MV-4-11 (cell line): ENCODE measurements at regions not wholly inside any gene's neighbourhood (a gene's known extent, or its start where the extent isn't known, plus 50 kb on each side); places are given as distances from the start of the nearest gene placed in this dataset.
A peak's percentile ranks its signal among the peaks of the same experiment; 100 is the strongest.

ENCODE experiments used
- DNase-seq: peaks from one replicate; lab custom pipeline; 2025; lab: John Stamatoyannopoulos, UW

DNA sequence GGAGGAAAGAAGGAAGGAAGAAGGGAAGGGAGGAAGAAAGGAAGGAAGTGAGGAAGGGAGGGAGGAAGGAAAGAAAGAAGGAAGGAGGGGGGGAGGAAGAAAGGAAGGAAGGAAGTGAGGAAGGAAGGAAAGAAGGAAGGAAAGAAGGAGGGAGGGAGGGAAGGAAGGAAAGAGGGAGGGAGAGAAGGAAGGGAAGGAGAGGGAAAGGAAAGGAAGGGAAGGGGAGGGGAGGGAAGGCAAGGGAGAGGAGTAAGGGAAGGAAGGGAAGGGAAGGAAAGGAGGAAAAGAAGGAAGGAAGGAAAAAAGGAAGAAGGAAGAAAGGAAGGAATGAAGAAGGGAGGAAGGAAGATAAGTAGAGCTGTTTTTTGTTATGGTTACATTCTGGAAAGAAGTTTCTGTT lies 141.2 kb downstream of the LRRC3B start:
- DNase-seq, result no peak

GRCh38 chr3:26766031-26766430 lies 143.5 kb downstream of the LRRC3B start:
- DNase-seq, result no peak

GRCh38 chr3:26768068-26768651 lies 145.6 kb downstream of the LRRC3B start:
- no peak for DNase-seq

DNA sequence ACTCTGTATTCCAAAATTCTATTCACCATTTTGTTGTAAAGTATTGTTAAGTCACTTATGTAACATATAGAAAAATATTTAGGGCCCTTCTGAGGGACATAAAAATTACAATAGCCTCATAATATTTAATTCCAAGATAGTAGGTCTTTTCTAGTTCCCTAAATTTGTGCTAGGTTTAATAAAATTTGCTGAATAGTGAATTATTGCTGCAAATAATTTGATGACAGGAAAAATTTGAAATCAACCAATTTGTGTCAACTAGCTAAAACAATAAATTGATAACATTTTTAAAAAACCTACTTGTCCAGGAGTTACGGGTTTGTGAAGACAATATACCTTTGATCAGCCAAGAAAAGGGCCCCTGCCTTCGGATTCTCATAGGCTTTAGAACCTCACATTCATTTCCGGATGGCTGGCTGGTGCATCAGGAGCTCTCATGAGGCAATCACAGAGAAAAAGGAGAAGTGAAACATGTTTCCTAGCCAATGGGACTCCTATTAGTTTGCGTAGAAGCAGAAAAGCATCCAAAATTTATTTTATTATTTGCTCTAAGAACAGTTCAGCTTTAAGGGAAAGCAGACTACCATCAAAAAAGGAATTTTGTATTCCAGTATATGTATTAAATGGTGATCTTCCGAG lies 177.2 kb downstream of the LRRC3B start:
- peak; percentile 89 for DNase-seq

- no peak for DNase-seq
Observed at GRCh38 chr3:26807272-26807671, 184.7 kb downstream of the LRRC3B start.

DNA sequence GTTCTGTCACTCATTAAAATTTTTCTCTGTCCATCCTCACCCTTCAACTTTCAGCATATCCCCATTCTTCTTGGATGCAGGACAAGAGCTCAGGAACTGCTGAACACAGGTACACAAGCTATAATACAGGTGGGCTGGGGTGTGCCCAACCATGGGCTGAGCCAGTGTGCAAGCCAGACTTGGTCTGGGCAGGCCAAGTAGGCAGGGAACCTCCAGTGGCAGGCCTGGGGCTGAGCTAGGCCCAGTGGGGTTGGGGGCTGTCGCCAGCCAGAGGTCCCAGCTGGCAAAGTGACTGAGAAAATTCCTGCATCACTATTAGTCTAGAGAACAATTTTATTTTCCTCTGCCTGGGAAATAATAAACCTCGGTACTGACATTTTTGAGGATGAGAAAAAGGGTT lies 202.9 kb downstream of the LRRC3B start:
- no peak for DNase-seq

GRCh38 chr3:26827169-26827568 lies 204.6 kb downstream of the LRRC3B start:
- no peak for DNase-seq

- DNase-seq, result no peak
Observed at GRCh38 chr3:26838026-26838425, 215.5 kb downstream of the LRRC3B start.

DNA sequence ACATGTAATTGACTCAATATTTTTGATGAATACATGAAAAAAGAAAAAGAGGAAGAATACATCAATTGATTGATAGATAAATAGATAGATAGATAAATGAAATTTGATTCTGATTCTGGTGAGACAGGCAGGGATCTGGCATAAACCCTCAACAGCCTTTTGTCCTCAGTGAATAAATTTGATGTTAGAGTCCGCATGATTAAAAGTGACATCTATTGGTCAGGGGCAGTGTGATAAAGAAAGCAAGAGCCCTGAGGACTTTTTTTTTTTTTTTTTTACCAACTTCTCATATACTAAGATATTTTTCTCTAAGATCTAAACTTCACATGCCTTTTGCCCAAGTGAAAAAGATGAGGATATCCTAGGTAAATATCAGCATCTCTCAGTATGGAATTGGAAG lies 216.4 kb downstream of the LRRC3B start:
- no peak for DNase-seq

DNA sequence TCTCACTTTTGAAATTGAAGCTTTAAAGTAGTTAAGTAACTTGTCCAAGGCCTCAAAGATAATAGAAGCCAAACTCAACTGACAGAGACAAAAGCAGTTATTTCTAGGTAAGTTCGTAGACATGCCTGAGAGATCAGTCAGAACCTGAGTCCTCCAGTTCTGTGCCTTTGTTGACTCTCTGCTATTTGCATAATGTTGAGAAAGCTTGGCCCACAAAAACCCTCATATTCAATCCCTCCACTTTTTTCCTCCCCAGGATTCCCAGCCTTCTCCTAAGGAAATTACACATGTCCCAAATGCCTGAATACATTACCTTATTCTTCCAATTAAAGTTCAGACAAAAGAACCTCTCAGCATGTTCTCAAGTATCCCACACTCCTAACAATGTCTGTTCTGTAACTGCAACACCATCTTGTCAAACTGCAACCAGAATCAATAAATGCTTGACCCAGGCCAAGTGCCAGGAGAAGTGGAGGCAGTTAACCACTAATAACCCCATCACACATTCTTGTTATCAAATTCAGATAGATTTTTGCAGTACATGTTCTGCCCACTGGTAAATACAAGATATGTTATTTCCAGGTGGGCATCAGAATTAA lies 217.8 kb downstream of the LRRC3B start:
- DNase-seq, result no peak

DNA sequence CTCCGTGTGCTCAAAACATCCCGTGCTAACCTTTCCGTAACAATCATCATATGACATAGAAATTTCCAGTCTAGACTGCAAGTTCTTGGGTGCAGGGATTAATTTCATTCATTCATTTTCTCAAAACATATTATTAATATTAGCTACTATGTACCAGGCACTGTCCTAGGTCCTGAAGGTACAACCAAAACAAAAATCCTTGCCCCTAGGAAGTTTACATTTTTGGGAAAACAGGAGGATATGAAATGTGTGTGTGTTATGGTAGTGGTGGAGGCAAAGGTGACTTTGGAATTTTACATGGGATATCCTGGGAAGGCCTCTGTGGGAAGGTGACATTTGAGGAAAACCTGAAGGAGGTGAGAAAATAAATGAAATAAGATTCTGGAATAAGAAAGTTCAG lies 222.6 kb downstream of the LRRC3B start:
- no peak for DNase-seq

DNA sequence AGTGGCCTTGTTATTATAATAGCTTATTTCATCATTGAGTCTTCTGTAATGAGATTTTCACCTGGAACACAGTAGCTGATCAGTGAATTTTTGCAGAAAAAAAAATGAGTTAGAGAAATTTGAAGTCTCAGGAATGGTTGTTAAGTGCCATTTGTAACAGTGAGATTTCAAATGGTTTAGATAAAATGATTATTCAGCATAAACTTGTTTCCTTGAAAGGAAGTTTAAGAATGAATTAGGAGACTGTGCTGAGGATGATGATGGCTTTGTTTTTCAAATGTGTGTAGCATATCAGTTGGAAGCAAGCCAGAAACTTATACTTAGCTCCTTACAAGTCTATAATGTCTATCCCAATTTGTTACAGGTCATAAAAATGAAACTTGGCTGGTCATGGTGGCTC lies 225.1 kb downstream of the LRRC3B start:
- no peak for DNase-seq

GRCh38 chr3:26894443-26894842 lies 271.9 kb downstream of the LRRC3B start:
- DNase-seq, result no peak

DNA sequence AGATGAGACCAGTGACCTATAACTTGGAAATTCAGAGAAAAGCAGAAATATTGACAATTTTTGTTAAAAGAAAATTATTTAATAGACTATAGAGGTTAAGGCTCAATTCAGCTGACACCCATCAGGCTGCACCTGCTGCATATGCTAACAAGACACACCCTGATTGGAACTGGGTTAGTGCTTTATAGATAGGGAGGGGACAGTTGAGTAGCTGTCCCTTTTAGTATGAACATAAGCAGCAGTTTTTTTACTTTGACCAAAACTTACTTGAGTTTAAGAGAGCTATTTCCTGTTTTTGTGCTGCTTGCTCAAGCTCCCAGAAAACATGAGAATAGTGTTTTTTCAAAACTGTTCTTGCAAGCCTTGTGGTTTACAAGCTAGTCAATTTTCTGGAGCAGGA lies 292.6 kb downstream of the LRRC3B start:
- peak; percentile 77 for DNase-seq

GRCh38 chr3:26920646-26921478 lies 298.3 kb downstream of the LRRC3B start:
- DNase-seq, result no peak

- DNase-seq, result no peak
Observed at GRCh38 chr3:26931896-26932295, 309.3 kb downstream of the LRRC3B start.

GRCh38 chr3:26932752-26933151 lies 310.2 kb downstream of the LRRC3B start:
- DNase-seq, result peak; percentile 20

GRCh38 chr3:26945480-26945879 lies 322.9 kb downstream of the LRRC3B start:
- peak; percentile 20 for DNase-seq

GRCh38 chr3:26960382-26960781 lies 337.8 kb downstream of the LRRC3B start:
- no peak for DNase-seq

DNA sequence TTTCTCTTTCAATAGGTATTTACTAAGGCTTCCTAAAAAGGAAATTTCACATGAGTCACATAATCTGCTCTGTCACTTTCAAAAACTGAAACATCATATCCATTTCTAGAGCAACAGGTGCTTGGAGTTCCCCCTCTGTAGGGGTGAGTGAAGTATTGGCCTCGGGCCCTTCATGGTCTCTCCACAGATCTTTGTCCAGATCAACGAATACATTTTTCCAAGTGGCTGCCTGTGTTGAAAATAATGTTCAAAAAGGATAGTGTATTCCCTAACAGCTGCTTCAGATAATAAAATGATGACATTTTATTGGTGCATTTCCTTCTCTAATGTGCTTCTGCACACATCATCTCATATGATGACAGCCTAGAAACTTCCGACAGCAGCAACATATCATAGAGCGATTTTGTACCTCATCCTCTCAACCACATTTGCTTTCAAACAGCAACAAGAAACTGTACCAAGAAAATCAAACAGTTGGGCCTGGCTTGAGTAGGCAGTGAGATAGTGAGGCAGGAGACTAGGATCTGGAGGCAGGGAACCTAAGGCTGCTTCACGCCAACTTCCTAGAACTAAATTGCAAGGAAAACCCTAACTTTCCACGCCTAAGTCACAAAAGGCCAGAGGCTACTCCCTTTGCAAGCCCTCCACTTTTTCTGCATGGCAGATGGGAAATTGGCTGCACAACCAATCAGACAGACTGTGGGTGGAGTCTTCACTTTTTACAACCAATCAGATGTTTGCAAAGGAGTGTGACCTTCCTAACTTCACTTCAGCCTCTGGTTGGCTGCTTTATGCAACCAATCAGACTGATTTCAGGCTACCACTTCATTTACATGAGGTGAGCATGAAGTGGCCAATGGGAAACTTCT lies 340.2 kb downstream of the LRRC3B start:
- DNase-seq, result no peak

DNA sequence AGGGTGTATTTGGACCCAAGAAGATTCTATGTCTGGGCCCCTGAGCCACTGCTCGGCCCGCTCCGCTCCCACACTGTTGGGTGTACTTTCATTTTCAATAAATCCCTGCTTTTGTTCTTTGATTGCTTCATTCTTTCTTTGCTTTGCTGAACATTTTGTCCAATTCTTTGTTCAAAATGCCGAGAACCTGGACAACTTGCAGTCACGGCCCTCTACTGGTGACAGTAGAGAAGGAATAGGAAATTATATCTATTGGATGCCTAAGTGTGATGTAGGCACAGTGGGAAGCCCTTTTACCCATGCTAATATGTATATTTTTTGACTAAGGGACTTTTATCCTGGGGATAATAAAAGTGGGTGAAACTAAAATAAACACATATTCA lies 340.8 kb downstream of the LRRC3B start:
- DNase-seq, result peak; percentile 13

GRCh38 chr3:26964313-26964712 lies 341.7 kb downstream of the LRRC3B start:
- DNase-seq, result no peak
